GM21717 (cell line): ENCODE measurements at regions not wholly inside any gene's neighbourhood (a gene's known extent, or its start where the extent isn't known, plus 50 kb on each side); places are given as distances from the start of the nearest gene placed in this dataset.

Experiments
- ATAC-seq: cut with Tn5 transposase; IDR thresholded peaks from one replicate; pipeline ENCODE4 v1.9.1; 2021; ENCODE audit warnings: mild to moderate bottlenecking, moderate library complexity; ENCODE audit not compliant: unreplicated experiment

DNA sequence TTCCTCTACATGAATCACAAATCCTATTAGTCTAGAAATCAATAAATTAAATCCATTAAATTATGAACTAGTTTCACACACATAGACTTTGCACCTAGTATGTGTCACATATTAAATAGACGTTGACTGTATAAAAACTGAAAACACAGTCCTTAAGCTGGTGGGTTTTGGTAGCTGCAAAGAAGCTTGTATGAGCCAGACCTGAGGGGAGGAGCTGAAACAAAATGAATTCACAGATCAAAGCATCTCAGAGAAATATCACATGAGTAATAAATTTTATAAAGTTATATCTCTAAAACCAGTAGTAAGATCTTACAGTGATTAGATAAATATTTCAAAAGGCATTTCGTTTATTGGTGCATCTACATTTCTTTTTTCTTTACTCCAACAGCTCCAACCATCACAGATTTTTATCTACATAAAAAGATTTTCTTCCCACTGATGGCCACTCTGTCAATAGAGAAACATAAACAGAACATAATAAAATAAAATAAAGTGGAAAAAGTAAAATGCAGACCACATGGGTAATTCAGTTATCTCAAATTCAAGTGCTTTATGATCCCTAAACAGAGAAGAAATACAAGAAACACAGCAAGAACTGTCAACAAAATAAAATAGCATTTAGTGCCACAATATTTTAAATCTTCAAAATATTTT lies 420.0 kb upstream of the CYRIA start:
- ATAC-seq, result no peak

DNA sequence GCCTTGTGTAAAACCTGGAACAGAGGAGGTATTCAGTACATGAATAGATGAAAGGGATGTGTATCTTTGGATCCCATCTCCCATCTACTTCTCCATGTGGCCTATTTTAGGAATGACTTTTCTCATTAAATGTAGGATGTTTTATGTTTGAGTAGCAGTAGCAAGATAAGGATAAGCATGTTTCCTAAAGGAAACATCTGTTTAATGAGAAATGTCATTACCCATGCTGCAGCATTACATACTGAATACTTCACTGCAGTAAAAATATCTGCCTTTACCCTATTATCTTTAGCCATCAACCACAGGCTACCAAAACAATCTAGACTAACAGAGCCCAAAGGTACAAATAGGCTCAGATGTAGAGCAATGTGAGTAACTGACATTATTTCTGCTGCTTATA lies 419.2 kb upstream of the CYRIA start:
- ATAC-seq, result no peak

DNA sequence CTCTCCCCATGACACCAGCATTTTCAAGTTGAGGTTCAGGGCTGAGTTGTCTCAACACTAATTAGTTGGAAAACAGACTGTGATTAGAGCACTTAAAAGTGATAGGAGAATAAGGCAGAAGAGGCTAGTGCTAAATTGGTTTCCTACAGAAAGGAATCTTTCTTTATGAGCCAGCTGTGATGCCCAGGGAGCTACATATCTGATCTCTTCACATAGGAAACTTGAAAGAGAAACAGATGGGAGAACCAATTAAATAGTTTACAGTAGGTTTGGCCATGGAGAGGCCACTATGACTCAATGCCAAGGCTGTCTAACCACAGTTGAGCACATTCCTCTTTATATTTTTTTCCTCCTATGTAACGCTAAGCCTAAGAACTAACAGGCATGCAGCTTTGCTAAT lies 418.3 kb upstream of the CYRIA start:
- ATAC-seq, result no peak

DNA sequence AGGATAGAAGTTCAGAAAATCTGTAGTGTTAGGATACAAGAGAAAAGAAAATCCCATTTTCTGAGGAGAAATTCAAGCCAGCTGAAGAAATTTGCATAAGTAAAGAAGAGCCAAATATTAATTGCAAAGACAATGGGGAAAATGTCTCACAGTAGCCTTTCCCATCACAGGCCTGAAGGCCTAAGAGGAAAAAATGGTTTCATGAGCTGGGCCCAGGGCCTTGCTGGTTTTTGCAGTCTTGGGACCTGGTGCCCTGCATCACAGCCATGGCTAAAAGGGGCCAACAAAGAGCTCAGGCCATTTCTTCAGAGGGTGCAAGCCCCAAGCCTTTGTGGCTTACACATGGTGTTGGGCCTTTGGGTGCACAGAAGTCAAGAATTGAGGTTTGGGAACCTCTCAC lies 413.6 kb upstream of the CYRIA start:
- no peak for ATAC-seq

DNA sequence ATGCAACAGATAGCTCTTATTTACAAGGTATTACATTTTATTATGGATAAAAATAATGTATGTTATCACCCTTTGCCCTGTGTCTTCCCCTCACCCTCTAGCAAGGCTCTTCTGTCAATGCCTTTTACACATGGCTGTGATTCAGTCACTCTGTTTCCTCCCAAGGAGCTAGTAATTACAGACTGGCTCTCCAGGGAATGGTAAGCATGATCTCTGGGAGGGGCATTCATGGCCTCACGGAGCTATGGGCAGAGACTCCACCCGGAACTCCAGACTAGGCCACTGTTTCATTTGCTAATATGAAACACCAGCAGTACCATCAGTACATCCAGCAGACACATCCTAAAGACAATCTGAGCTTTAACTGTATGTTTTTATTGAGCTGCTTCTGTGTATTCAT lies 410.9 kb upstream of the CYRIA start:
- no peak for ATAC-seq

DNA sequence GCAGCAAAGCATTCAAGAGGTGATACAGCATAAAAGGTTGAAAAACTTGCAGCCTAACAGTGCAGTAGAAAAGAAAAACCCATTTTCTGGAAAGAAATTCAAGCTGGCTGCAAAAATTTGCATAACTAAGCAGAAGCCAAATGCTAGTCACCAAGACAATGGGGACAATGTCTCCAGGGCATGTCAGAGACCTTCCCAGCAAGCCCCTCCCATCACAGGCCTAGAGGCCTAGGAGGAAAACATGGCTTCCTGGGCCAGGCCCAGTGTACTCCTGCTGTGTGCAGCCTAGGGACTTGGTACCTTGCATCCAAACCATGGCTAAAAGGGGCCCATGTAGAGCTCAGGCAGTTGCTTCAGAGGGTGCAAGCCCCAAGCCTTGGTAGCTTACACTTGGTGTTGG lies 405.1 kb upstream of the CYRIA start:
- ATAC-seq, result no peak

DNA sequence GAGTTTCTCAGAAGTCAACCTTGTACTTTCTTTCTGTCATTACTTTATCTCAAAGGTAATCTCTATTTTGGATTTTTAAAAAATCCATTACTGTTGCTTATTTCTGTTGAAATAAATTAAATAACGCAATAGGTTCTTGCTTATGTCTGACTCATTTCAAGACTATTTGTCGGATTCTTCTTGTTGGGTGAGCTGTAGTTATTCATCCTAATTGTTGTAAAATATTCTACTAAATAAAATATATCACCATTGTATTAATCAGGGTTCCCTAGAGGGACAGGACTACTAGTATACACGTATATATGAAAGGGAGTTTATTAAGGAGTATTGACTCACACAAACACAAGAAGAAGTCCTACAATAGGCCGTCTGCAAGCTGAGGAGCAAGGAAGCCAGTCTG lies 403.9 kb upstream of the CYRIA start:
- no peak for ATAC-seq

DNA sequence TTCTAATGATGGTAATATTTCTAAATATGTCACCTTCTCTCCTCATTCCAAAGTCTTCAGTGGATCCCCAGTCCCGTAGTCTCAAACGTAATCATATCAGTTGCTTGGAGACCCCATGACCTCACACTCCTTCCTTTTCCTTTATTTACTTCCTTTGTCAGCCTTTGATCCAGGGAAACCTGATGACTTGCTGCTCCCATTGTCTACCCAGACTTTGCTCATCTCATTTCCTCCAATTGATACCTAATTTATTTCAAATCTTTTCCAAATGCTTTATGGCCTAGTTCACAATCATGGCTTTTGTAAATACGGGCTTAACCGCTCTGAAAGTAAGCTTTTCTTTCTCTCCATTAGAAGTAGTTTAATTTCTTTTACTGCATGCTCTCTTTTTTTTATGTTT lies 402.4 kb upstream of the CYRIA start:
- no peak for ATAC-seq

DNA sequence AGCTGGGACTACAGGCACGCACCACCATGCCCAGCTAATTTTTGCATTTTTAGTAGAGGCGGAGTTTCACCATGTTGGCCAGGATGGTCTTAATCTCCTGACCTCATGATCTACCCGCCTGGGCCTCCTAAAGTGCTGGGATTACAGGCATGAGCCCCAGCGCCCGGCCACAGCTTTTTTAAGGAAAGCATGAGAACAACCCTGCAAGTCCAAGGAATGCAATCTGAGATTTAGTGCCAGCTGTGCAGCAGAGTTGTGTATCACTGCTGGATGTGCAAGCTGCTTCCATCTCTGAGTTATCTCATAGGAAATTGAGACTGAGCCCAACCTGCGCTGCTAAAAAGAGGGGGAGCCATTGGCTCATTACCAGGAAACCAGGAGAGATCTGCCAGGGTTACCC lies 399.9 kb upstream of the CYRIA start:
- no peak for ATAC-seq

DNA sequence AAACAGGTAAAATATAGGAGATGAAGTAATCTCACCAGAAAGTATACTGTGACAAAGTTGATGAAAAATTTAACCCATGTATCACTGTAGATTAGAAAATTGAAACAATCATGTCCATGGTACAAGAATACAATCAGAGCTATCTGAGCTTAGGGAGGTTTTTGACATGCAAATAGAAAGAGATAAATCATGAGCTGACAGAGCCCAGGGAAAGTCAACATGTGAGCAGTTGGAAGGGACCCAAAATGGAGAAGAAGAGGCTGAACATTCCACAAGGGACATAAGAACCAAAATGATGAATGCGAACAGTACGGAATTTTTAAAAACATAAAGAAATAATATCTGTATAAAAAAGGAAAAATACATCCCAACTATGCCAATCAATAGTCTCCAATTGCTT lies 395.4 kb upstream of the CYRIA start:
- no peak for ATAC-seq

DNA sequence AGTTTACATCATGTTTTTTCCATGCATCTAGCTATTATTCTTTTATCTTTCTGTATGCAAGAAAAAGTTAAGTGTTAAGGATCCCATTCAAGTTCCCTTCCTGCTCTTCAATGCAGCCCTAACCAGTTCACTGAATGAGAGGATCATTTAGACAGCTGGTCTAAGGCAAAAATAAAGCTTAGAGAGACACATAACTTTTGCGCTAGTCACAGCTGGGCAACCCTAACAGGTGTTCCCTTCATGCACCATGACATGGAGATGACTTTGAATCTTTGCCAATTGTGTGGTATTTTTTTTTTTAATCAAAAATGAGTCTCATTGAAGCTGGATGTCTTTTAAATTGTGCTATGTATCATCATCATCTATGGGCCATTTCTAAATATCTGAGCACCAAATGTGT lies 393.8 kb upstream of the CYRIA start:
- no peak for ATAC-seq

DNA sequence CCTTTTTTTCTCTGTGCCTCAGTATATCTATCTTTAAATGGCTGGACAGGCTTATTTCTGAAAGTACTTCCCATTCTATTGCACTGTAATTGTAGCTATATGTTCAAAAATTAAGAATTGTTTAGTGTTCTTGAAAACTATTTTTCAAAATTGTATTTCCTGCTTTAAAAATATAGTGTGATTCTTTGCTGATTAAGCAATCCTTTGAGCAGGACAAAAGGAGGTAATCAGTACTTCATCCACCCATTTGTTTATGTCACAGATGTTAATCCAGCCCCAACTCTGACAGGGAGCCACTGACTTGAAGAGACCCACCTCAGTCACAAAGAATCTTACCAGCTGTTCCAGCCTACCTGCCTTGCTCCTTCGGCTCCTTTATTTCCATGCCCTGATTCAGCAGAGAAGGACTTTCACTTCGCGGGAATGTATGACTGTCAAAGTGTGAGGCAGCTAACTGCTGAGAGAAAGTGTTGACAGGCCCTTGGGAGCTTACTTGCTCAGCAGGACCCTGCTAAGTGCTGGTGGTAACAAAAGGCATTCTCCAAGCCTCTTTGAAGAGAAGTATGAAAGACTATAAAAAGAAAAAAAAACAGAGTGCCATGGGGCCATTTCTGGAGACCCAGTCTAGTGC lies 393.3 kb upstream of the CYRIA start:
- no peak for ATAC-seq

DNA sequence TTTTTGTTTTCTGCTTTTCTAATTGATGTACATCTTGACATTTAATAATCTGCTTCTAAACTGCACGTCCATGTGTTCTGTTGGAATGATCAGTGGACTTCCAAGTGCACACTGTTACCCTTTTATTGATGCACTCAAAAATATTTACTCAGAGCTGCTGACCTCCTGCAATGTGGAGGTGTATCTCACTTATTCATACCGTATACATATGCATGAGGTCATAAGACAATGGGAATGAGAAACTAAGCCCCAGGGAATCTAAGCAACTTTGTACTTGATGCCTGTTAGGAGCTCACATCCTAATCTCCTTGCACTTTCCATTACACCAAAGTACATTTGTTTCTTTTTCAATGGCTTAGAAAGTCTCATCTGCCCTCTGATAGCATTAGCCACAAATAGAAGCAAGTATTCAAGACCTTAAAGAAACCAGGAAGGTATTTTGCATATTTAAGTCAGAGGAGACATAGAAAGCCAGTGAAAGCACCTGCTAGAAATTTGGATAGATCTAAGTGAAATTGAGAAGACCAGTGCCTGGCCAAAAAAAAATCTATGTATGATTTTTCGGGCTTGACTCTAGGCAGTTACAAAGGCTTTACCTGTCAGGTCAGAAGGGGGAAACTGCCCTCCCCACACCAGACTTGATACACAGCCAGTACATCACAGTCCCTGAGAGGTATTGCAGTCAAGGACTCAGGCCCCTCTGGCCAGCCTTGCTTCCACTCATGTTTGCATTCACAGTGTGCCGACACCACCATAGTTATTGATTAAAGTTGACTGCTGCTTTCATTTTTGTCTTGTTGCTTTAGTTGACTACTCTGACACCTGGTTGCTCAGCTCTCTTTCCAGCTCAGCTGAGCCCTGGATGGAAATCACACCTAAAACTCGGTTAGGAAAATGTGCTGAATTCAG lies 391.7 kb upstream of the CYRIA start:
- ATAC-seq, result no peak

DNA sequence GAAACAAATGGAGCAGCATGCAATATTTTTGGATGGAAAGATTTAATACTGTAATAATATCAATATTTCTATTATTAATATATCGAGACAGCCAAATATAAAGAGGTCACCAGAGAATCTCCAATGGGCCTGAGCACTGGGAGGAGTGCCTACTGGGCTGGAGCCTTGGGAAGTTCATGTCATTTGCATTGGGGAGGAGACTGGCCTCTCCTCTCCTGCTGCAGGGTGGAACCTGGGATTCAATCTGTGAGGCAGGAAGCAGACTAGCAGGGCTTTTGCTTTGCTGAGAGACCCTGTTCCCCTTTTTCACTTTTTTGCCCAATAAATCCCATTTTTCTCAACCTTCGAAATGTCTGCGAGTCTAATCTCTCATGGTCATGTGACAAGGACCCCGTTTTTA lies 390.6 kb upstream of the CYRIA start:
- no peak for ATAC-seq

DNA sequence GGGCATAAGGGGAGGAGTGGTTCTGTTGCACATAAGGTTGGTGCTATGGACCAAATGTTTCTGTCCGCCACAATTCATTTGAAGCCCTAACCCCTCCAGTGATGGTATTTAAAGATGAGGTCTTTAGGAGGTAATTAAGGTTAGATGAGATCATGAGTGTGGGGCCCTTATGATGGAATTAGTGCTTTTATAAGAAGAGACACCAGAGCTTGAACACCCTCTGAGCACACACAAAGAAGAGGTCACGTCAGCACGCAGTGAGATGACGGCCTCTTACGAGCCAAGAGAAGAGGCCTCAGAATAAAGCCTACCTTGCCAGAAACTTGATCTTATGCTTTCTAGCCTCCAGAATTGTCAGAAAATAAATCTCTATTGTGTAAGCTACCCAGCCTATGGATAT lies 386.4 kb upstream of the CYRIA start:
- no peak for ATAC-seq

DNA sequence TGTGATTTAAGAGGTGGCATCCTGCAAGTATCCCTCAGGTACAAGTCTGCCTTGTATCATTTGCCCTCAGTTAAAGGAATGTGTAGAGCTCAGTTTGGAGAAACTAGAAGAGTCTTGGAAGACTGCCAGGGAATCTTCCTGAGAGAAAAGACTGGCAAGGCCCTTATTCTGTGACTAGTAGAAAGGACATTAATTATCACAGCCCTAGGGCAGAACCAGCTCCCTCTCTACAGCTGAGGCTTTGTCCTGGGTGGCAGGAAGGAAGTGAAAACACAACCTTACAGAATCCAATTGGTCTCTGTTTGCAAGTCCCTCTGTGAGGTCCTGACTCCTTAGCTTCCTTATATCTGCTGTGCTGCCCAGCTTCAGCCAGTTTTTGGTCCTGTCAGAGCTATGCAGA lies 385.9 kb upstream of the CYRIA start:
- no peak for ATAC-seq

DNA sequence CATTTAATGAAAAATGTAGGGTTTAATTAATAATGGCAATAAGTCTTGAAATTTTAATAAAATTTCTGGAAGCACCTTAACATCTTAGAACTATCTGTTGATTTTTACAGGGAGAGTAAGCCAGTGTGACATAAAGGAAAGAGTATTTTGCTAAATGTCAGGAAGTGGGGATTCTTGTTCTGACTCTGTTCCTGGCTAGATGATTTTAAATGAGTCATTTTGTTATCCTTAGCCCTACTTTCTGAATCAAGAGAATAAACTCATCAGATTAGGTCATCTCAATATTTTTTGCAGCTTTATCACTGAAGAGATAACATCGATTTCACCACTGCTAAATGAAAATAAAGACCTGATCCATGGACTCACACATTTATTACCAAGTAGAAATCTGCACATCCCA lies 377.5 kb upstream of the CYRIA start:
- ATAC-seq, result no peak

DNA sequence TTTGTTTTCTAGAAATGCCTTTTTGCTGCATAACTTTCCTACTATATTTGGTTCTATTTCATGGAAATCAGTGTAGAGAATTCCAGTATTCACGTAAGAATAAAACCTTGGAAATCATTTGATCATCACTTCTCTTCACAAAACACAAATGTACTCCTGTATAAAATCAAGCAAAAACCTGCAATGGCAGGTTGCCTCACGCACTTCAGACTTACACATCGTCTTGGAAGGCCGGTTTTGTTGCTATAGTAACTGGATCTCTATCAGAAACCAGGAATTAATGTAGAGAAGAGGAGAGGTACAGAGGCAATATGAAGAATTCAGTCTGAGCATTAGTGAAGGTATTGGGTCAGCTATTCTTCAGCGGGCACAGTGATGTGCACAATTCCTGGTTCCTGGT lies 370.7 kb upstream of the CYRIA start:
- ATAC-seq, result no peak

DNA sequence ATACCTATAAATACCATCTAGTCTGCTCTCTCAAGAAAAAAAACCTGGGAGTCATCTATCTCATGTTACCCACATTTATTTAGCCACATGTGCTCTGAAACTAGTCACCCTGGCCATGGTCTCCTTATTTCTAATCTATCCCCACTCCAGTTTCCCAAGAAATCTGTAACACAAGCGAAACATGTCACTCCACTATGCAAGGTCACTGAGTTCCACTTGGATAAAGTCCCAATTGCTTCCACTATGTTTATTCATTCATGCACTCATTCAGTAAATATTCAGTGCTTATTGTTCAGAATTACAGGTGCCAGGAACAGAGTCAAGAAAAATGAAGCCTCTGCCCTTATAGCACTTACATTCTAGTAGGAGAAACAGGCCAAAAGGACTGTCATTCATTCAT lies 369.4 kb upstream of the CYRIA start:
- ATAC-seq, result no peak

DNA sequence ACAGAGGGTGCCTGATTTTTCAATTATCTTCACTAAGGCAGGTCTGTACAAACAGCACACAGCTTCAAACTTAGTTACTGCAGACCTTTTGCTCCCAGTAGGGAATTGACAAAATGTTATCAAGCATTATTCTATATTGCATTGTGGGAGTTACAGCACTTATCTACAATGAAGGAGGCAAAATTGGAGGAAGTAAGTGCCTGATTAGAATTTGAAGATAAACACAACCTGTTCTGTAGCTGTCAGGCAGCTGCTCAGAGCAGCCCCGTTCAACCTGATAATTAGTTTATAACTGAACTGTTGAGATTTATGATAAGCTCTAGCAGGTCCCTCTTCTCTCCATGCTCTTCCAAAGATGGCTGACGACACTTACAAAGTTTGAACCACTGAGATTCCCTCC lies 364.4 kb upstream of the CYRIA start:
- ATAC-seq, result no peak

DNA sequence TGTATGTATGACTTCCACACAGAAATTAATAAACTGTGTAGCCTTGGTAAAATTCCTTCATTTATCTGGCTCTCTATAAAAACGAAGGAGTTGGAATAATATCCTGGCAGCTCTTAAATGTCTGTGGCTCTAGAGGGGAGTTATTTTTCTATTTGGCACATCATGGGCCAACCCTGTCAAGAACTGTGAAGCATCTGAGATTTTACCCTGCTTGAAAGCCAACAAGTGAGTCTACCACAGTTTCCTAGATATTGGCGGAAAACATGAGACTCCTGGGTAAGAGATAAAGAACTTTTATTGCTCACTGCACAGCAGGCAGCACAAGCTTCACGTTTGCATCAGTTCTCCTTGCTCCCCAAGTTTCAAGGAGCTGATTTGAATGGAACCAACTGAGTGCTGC lies 346.7 kb upstream of the CYRIA start:
- no peak for ATAC-seq

DNA sequence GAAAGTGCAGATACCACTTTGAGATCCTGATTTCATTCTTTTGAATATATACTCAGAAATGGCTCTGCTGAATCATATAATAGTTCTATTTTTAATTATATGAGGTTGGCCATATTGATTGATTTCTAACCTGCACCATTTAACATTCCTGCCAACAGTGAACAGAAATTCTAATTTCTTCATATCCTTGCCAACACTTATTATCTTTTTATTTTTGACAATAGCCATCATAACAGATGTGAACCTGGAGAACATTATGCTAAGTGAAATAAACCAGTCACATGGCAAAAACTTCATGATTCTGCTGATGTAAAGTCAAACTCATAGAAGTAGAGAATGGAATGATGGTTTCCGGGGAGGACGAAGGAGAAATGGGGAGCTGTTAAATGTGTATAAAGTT lies 344.5 kb upstream of the CYRIA start:
- ATAC-seq, result no peak
